Stimulated activated naive CD4-positive, alpha-beta T cell (primary cell): ENCODE measurements at regions not wholly inside any gene's neighbourhood (a gene's known extent, or its start where the extent isn't known, plus 50 kb on each side); places are given as distances from the start of the nearest gene placed in this dataset.

Experiments used
- DNase-seq, 6 experiments: peaks; one replicate each; lab custom pipeline; 2025; lab: John Stamatoyannopoulos, UW

DNA sequence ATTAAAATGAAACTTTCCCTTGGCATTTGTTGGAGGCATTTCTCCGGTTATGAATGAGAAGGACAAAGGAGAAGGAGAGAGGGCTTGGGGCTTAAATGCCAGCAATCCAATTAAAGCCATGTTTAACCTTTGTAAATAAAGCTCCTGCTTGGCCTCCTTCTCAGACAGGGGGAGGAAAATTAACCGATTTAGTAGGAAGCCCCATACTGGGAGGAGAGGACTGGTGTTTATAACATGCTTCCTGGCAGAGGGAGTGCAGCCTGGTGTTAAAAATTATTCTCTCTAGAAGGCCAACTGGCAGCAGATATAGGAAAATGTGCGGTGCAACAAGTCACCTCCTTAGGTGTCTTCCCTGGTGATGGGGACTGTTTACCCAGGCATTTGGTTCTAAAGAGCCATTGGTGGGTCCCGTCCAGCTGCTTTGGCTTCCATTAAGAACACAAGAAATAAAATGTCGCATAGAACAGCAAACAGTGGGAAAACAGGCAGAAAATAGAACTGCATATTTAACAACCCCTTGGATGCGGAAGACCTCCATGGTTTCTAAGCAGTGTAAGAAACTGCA is 846.5 kb downstream of the TYW1 start:
- DNase-seq = no peak

DNA sequence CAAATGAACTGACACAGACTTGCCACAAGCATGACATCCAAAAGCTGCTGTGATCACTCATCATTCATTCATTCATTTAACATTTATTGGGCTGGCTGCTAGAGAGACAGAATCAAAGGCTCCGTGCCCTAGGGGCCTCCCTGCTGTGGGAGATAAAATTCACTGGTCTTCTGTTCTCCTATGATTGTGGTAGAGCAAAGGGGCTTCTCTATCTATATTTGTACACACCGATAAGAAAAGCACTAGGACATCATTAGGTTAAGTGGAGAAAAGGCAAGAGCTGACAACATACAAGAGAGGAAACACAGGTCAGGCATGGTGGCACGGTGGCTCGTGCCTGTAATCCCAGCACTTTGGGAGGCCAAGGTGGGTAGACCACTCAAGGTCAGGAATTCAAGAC is 847.0 kb downstream of the TYW1 start:
- DNase-seq = no peak

DNA sequence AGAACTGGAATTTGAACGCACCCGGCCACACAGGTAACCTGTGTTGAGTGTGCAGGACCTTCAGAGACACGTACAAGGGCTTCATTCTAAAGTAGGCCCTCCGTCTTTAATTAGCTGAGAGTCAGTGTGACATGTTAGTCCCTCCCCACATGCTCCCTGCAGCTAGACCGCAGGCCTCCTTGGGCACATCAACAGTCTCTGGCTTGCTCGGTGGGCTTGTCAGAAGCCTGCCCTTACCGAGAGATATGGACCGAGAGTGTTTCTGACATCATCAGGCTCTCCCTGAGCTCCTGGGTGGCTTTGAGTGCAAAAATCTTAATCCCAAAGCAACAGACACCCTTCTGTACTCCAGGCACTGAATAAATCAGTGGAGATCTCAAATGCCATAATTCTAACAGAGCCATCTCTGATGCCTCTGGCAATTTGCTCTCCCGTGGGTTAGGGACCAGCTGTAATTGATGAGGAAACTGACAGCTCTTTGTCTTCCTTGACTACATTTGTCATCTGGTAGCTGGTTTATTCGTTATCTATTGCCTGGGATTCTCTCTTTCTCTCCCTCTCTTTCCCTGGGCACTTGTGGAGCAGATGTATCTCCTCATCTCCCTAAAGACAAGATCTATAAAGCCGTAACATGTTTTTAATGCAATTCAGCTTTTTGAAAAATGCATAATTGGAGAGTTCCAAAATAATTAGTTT is 850.6 kb downstream of the TYW1 start:
- no peak for DNase-seq

DNA sequence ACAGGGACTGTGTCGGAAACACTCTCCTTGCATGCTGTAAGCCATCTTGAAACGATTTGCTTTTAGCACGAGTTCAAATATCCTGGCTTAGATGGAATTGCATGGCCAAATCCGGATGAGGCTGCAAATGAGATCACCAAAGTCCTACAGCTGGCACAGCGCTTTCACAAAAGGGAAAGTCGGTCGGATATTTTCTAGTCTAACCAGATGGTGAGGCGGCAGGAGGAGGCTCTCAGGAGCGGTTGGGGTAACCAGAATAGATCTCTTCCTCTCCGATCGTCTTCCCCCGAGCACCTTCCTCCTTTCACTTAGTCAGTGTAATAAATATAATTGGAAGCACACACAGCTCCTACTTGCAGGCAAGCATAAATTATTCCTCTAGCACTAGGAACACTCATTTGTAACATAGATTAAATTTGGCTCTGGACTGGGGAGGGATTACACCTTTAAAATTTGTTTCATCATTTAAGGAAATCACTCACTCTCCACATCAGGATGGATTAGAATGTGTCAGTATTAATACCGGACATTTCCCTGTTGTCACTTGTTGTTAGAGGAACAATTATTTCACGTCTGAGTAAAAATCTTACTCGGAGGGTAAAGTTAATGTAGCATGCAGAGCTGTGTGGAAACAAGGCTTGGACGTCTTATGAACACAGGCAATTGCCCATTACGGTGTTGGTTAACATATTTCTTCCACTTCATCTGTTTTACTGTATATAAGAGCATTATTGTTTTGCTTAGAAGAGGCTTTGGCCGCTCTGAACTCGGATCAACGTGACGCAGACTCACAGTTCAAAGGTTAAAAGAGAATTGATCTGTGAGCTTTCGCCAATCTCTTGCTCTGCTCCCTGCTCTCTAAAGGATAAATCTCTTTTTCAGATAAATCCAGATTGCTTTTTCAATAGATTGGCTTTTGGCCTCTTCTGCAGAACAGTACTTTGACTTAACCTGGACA is 857.9 kb downstream of the TYW1 start:
- no peak for DNase-seq

DNA sequence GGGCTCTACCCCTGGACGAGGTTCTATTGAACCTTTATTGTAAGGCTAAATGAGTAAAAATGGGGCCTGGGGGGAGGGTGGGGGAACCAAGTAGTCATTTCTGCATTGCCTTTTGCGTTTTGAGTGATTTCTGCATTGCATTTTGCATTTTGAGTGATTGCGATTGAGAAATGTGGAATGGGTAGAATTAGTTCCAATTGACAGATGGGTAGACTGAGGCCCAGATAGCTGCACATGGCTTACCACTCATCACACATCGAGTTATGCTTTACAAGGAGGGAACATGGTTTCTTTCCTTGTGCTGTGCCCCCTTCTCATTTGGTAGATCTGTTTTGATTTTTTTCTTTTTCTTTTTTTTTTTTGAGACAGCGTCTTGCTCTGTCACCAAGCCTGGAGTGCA is 858.7 kb downstream of the TYW1 start:
- DNase-seq = no peak

DNA sequence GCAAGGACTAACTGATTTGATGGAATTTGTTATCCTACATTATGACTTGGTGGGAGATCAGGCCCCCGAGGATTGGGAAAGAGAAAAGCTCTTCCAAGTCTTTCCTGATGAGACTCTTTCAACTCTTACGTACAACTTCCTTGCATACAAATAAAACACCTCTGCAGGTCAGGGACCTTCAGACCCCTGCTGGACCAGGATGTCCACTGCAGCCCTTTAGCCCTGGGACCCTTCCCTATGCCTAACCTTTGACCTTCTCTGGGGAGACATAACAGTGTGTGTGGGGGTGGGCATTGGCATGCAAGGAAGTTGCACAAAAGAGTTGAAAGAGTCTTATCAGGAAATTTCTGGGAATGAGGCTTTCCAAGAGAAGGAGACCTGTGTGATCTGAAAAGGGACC is 859.4 kb downstream of the TYW1 start:
- DNase-seq = no peak

DNA sequence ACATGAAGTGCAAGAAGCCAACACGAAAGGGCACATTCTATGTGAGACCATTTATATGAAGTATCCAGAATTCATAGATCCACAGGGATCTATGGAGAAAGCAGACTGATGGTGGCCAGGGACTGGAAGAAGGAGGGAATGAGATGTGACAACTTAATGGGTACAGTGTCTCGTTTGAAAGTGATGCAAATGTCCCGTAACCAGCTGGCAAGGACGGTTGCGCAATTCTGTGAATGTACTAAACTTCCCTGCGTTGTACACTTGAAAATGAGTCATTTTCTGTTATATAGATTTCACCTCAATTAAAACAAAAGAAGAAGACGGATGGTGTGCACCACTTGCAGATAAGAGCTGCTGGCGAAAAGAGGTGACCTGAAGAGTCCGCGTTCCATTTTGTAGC is 861.1 kb downstream of the TYW1 start:
- no peak for DNase-seq

DNA sequence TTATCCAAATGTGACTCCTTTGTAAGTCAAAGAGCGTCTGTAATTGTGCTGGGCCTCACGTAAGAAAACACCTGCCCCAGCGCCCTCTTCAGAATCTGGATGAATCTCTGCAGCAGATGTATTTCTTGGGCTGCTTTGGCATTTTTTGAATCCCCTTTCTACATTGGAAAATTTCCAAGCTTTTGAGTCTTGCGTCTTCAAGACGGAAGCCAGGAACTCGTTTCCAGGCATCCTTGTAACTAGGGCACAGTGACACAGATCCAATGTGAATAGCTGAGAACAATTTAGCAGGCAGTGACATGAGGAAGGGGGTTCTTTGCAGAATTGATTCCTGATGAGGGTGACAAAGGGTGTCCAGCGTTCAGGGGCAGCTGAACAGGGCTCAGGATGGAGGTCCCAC is 862.3 kb downstream of the TYW1 start:
- DNase-seq = no peak

DNA sequence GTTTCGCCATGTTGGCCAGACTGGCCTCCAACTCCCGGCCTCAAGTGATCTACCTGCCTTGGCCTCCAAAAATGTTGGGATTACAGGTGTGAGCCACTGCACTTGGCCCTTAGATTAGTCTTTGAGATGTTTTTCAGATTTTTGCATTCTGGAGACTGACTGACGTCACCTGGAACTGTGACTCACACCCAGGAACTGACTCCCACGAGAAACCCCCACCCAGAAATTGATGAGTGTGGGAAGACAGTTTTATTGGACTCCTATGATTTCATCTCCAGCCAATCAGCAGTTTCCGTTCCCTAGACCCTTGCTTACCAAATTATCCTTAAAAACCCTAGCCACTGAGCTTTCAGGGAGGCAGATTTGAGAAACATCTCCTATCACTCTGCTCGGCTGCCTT is 867.3 kb downstream of the TYW1 start:
- DNase-seq = no peak

DNA sequence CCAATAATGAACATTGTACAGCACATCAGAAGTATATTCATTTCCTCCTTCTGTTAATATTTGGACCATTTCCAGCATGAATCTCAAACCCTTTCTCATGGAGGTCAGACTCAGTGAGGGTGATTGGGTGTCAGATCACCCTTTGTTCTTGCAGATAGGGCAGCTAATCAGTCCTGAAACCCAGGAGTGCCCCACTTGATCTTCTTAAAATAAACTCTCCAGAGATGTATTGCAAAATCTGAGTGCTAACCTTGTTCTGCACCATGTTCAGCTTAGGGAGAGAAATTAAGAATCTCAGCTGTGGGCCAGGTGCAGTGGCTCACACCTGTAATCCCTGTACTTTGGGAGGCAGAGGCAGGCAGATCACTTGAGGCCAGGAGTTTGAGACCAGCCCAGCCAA is 869.4 kb downstream of the TYW1 start:
- no peak for DNase-seq

DNA sequence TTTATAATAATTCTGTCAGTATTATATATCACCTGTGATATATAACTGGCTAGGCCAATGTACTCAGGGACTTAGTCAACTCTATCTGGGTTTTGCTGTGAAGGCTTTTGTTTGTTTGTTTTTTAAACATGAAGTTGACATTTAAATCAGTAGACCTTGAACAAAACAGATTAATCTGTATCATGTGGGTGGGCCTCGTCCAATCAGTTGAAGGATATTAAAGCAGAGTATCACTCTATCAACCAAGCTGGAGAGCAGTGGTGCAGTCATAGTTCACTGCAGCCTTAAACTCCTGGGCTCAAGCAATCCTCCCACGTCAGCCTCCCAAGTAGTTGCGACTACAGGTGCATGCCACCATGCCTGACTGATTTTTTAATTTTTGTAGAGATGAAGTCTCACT is 870.2 kb downstream of the TYW1 start:
- no peak for DNase-seq

DNA sequence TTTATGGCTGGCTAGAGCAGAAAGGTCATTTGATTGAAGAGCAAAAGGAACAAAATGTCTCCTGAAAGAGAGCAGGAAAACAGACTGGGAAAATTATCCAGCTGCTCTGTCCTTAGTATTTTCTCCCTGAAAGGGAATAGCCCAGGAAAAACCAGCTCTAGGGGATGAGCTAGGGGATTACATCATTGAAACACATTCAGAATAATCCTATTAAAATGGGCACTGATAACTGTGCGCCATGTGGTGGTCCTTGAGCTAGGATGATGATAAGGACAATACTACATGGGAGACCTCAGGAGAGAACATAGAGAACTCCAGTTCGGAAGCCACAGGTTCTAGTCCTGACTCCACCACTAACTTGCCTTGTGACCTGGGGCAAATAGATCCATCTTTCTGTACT is 873.8 kb downstream of the TYW1 start:
- DNase-seq = no peak

DNA sequence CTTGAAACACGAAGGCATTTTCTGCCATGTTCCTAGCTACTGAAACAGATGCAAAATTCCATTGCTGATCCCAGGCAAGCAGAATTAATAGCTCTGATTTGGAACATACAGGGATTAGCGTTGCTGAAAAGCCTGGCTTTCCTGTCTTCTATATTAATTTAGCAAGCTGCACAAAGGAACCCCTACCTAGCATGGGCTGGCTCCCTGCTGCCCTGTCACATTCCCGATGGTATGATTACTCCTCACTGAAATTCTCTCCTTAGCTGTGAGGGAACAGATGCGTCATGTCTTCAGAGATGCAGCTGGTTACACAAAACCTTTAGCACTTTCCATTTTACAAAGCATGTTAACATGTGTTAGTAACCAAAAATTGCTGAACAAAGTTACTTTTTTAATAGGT is 878.9 kb downstream of the TYW1 start:
- DNase-seq = no peak

DNA sequence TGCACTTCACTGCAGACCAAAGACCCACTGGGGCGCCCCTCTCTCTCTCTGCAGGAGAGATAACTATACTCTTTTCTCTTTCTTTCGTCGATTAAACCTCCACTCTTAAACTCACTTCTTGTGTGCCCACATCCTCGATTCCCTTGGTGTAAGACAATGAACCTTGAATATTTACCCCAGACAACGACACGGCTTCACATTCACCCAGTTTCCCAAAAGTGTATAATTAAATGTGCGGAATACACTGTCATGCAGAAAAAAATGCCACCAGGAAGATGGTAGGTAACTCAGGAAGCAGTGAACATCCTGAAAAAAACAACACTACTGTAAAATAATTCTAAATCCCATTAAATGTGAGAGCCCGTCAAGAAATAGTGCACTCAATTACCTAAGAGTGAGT is 882.2 kb downstream of the TYW1 start:
- no peak for DNase-seq

DNA sequence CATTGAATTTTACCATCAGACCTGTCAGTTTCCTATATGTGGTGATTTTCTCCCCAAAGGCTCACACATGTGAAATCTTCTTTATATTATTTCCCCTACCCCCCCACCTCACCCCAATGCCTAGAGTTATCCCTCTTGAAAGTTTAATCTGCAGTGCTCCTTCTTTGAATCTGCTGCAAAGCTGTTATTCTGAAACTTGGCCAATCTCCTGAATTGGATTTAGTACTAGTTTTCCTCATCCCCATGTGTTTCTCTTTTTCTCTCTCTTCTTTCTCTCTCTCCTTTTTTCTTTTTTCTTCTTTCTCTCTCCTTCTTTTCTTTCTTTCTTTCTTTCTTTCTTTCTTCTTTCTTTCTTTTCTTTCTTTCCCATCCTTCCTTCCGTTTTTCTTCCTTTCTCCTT is 886.2 kb downstream of the TYW1 start:
- DNase-seq = no peak

DNA sequence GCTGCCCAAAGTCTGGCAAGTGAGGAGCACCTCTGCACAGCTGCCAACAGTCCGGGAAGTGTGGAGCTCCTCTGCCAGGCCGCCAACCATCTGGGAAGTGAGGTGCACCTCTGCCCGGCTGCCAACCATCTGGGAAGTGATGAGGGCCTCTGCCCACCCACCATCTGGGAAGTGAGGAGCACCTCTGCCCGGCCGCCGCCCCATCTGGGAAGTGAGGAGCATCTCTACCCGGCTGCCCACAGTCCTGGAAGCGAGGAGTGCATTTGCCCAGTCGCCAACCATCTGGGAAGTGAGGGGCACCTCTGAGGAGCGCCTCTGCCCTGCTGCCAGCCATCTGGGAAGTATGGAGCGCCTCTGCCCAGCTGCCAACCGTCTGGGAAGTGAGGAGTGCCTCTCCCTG is 893.7 kb downstream of the TYW1 start:
- no peak for DNase-seq

DNA sequence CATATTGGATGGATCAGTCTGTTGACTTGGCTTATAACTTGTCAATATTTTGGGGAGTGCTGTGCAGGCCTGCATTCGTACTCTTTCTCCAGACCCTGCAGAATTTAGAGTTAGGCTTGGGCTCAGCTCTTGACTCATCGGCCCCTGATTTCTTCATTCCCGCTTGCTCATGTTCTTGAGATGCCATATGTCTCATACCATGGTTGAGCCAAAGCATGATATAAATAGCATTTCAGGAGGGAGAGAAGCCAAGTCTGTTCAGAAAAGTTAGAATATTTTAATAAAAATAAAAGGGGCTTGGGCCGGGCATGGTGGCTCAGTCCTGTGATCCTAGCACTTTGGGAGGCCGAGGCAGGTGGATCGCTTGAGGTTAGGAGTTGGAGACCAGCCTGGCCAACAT is 898.1 kb downstream of the TYW1 start:
- no peak for DNase-seq

DNA sequence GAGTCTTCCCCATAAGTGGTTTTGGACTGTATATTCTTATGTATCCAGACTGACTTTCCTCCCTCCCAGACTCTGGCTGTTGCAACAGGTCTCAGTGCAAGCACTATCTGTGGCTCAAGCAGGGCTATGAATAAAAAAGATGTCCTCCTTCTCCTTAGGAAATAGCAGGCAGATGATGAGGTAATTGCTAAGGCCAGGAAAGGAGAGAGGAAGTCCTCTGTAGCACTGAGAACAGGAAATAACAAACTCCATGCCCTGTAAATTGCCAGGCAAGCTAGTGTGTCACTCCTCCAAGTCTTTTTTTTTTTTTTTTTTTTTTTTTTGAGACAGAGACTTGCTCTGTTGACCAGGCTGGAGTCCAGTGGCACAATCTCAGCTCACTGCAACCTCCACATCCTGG is 900.1 kb downstream of the TYW1 start:
- no peak for DNase-seq

DNA sequence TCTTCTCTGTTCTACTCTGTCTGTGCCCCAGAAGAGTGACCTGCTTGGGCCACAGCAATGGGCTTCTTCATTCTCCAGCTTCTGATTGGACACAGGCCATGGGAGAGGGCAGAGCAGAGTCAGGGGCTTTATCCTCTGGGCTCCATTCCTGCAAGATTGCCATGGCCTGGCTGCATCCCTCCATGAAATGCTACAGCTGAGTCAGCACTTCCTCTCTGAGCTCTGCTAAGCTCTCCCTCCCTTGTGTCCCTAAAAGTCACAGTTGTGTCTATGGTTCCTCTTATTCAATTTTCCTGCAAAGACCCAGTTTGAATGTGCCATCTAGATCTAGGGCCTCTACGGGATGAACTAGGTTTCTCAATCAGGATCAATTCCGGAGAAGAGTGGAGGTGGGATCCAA is 903.8 kb downstream of the TYW1 start:
- DNase-seq = no peak

DNA sequence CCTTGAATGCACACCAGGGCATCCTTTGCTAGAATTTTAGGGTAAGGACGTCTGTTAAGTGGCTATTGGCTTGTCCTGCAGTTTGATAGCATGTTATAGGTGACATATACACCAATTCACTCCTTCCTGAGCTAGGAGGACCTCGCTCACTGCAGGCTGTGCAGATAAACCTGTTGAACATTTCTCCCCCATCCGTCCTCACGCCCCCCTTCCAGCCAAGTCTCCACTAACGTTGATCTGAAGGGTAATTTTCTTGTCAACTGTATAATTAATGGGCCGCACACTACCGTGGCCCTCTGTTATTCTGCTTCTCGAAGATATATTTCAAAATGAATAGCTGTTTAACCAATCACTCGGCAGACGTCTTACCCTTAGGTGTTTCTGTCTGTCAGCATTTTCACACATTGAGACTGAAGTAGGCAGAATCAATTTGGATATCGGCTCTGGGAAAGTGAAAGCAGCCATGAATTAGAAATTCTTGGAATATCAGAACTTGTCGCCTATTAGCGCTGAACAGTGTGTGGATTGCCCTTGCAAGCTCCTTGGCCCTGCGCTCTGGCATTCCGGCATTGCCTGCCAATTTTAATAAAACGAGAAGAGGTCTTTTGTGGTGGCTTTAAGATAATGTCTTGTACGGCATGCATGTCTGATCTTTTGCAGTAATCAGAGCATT is 905.3 kb downstream of the TYW1 start:
- no peak for DNase-seq

DNA sequence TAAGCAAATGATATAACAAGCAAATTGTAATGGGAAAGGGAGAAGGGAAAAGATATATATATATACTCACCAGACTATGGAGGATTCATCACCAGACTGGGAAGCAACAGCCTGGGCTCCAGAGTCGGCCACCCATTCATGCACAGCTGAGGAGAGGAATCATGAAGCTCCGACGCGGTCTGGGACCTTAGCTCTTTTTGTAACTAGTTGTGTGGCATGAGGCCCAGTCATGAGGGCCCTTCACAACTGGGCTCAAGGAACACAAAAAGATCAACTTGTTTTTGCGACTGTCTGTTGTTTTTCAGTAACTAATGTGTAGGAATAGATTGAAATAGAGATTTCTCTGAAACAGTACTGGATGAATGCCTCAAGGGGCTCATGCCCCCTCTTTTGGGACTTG is 911.2 kb downstream of the TYW1 start:
- no peak for DNase-seq

DNA sequence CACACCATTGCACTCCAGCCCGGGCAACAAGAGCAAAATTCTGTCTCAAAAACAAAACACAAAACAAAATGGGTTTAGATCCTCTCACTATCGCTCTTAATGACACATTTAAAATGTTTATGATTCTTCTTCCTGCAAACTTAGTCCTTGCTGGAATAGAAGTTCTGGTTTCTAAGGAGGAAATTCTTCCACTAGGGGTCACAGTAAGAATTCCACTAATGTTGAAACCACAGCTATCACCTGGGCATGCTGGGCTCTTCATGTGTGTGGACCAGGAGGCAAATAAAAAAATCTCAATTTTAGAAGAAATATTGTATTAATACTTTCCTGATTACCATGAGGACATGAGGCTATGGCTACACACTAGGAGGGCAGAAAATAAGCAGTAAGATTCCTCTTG is 915.8 kb downstream of the TYW1 start:
- DNase-seq = no peak

DNA sequence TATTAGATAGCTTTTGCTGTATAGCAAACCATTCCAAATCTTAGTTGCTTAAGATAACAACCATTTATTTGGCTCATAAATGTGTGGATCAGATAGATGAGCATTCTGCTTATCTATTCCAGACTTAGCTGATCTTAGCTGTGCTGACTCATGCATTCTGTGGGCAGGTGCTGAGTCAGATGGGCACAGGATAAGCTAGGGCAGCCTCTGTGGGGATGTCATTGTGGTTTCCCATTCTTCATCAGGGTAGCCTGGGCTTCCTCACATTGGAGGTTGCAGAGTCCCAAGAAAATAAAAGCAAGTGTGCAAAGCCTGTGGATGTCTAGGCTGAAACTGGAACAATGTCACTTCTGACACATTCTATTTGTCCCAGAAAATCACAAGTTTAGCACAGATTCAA is 917.0 kb downstream of the TYW1 start:
- DNase-seq = no peak
